ENCODE measurements at regions not wholly inside any gene's neighbourhood (a gene's known extent, or its start where the extent isn't known, plus 50 kb on each side); places are given as distances from the start of the nearest gene placed in this dataset.

DNA sequence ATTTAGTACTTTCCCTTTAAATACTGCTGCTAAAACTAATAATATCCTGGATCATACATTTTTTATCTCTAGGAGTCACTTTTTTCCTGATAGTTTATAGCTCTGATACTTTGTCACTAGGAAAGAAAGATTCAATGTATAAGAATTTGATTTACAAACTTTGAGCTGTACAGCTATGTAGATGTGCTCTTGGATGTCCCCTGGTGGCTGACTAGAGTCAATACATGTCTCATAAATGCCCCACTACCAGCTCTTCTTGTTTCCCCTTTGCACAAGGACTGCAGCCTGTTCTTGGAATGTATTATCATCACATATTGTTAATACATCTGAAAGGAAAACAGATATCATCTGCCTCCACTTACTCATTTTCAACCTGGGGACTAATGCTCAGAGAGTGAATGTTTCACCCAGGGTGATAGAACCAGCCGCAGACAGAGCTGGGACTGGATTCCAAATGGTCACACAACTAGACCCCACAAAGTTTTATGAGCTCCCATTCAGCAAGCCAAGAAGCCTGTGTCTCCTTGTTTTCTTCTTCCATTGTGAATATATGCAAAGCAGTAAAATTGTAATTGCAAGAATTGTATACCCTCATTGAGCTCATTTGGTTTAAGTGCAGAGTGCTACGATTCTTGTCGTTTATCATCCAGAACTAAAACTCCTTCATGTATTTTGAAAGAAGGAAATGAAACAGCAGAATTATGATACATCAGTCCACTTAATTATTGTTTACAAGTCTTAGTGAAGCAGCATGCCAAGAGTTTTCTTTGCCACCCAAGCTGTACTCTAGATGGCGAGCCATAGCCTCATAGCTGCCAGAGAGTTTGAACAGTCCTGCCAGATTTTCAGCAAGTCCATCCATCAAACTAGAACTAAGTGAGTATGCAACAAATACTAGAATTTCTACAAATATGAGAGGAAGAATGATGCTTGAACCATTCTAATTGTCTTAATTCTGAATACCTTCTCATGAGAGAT lies 261.6 kb upstream of the LMCD1 start:
- H3K27ac Mint-ChIP-seq: no peak overlapping the region
- peak in 1 of 2 experiments; percentile 42 for DNase-seq (ENCODE audit: low spot score in 2 of 2, unreplicated experiment in 2 of 2)
- no peaks in the 10 kb centered on the region for H3K27me3 Mint-ChIP-seq (ENCODE audit: low read depth)
- no peak overlapping the region for H3K4me3 Mint-ChIP-seq
- no peaks in the 10 kb centered on the region for H3K36me3 Mint-ChIP-seq
- peaks cover 10% of the 10 kb centered on the region for H3K4me1 Mint-ChIP-seq
- peaks cover 19% of the 10 kb centered on the region for H3K9me3 Mint-ChIP-seq
- peak; percentile 83 for TF ChIP-seq CTCF (IDR thresholded peaks at IDR 0.05; ENCODE audit: unreplicated experiment)

GRCh38 chr3:8246070-8246469 lies 255.6 kb upstream of the LMCD1 start:
- Mint-ChIP-seq H3K4me1 (peaks cover 3% of the 10 kb centered on the region), H3K4me3 (no peak overlapping the region), H3K9me3 (peaks cover 25% of the 10 kb centered on the region)

DNA sequence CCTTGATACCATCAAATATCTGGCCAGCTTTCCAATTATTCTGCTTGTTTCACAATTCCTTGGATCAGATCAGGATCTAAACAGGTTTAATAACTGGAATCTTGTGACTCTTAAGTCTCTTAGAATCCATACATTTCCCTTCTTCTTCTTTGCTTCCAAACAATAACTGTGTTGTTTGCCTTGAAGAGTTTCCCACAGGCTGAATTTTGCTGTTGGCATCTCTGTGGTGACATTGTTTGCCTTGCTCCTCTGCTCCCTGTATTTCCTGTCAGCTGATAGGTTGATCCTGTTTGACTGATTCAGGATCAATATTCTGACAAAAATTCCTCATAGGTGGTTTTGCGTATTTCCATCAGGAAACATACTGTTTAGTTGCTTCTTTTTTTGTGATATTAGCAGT lies 248.4 kb upstream of the LMCD1 start:
- TF ChIP-seq CTCF (IDR thresholded peaks at IDR 0.05; ENCODE audit: unreplicated experiment): no peak
- no peak for DNase-seq (ENCODE audit: low spot score in 2 of 2, unreplicated experiment in 2 of 2)
- H3K27me3 Mint-ChIP-seq (ENCODE audit: low read depth): peaks cover 4% of the 10 kb centered on the region
- H3K36me3 Mint-ChIP-seq: no peaks in the 10 kb centered on the region
- H3K4me1 Mint-ChIP-seq: peaks cover 12% of the 10 kb centered on the region
- H3K9me3 Mint-ChIP-seq: peaks cover 10% of the 10 kb centered on the region
- H3K4me3 Mint-ChIP-seq: no peak overlapping the region
- no peak overlapping the region for H3K27ac Mint-ChIP-seq

More at GRCh38 chr3:8246070-8246469, 255.6 kb upstream of the LMCD1 start:
- Mint-ChIP-seq H3K27ac (no peak overlapping the region), H3K27me3 (ENCODE audit: low read depth) (peaks cover 4% of the 10 kb centered on the region), H3K36me3 (no peaks in the 10 kb centered on the region)
- no peak for TF ChIP-seq CTCF (IDR thresholded peaks at IDR 0.05; ENCODE audit: unreplicated experiment)
- DNase-seq (ENCODE audit: low spot score in 2 of 2, unreplicated experiment in 2 of 2): no peak

GRCh38 chr3:8254489-8254888 lies 247.1 kb upstream of the LMCD1 start:
- Mint-ChIP-seq H3K4me3 (no peak overlapping the region), H3K27me3 (ENCODE audit: low read depth) (peaks cover 4% of the 10 kb centered on the region), H3K9me3 (peaks cover 10% of the 10 kb centered on the region), H3K36me3 (no peaks in the 10 kb centered on the region), H3K27ac (no peak overlapping the region), H3K4me1 (peaks cover 12% of the 10 kb centered on the region)
- no peak for TF ChIP-seq CTCF (IDR thresholded peaks at IDR 0.05; ENCODE audit: unreplicated experiment)
- no peak for DNase-seq (ENCODE audit: low spot score in 2 of 2, unreplicated experiment in 2 of 2)

DNA sequence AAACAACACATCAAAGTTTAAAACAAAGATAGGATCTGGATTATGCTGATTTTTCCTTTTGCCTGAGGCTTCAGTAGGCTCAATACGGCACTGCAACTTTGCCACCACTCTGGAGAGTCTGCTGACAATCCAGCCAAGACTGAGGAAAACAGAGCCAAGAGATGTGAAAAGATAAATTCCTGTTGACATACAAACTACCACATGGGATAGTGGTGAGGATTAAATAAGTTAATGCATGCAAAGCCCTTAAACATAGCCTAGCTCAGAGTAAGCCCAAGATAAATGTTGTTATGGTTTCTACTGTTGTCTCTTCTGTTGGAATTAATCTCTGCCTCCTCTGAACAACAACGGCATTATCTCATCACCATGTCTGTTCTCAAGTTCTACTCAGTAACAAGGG lies 245.9 kb upstream of the LMCD1 start:
- H3K4me1 Mint-ChIP-seq: peaks cover 12% of the 10 kb centered on the region
- TF ChIP-seq CTCF (IDR thresholded peaks at IDR 0.05; ENCODE audit: unreplicated experiment): no peak

More for the DNA sequence above, 245.9 kb upstream of the LMCD1 start:
- DNase-seq (ENCODE audit: low spot score in 2 of 2, unreplicated experiment in 2 of 2): no peak
- Mint-ChIP-seq H3K27ac (no peak overlapping the region), H3K9me3 (peaks cover 4% of the 10 kb centered on the region), H3K36me3 (no peaks in the 10 kb centered on the region), H3K4me3 (no peak overlapping the region), H3K27me3 (ENCODE audit: low read depth) (no peaks in the 10 kb centered on the region)

All from mesothelial cell of epicardium (in vitro differentiated cells).